ENCODE measurements at regions not wholly inside any gene's neighbourhood (a gene's known extent, or its start where the extent isn't known, plus 50 kb on each side); places are given as distances from the start of the nearest gene placed in this dataset.
A peak's percentile ranks its signal among the peaks of the same experiment; 100 is the strongest.
"Not testable (repeated sequence)": the region's sequence is repeated elsewhere in the genome, so short reads cannot be mapped to it uniquely, and the experiment has no call there.

- TF ChIP-seq CTCF (IDR thresholded peaks at IDR 0.05) (no peak), POLR2A (IDR thresholded peaks at IDR 0.05) (no peak)
- WGBS (ENCODE audit: insufficient coverage, low coverage, low lambda C conversion rate, missing lambda C conversion rate): 51% methylated on average over 4 of the region's 4 CpGs
- Histone ChIP-seq H3K4me1 (no peaks in the 10 kb centered on the region), H3K4me3 (no peak overlapping the region), H3K27ac (no peak overlapping the region), H3K27me3 (no peaks in the 10 kb centered on the region), H3K9me3 (no peaks in the 10 kb centered on the region), H3K36me3 (no peaks in the 10 kb centered on the region)
- intact Hi-C loops (cut with DNase I): no loop called here
- DNase-seq: no peak
- no peak for ATAC-seq
Measured at GRCh38 chr1:204782118-204782700, 88.5 kb upstream of the NFASC start.

GRCh38 chr1:204785023-204785422 is 85.6 kb upstream of the NFASC start:
- intact Hi-C loops (cut with DNase I); H3K27me3 ChIP-seq; DNase-seq; ATAC-seq; H3K4me3 ChIP-seq; H3K27ac ChIP-seq; H3K9me3 ChIP-seq; H3K36me3 ChIP-seq; H3K4me1 ChIP-seq: not testable (repeated sequence)
- WGBS (ENCODE audit: insufficient coverage, low coverage, low lambda C conversion rate, missing lambda C conversion rate): 62% methylated on average over 4 of the region's 4 CpGs

GRCh38 chr1:204788470-204788869 is 82.2 kb upstream of the NFASC start:
- no peaks in the 10 kb centered on the region for H3K36me3 ChIP-seq
- intact Hi-C loops (cut with DNase I): no loop called here
- DNase-seq (no peak), ATAC-seq (no peak)
- H3K27ac ChIP-seq: no peak overlapping the region
- H3K9me3 ChIP-seq: no peaks in the 10 kb centered on the region
- H3K4me3 ChIP-seq: no peak overlapping the region
- no peaks in the 10 kb centered on the region for H3K27me3 ChIP-seq
- H3K4me1 ChIP-seq: no peaks in the 10 kb centered on the region
- no peak for TF ChIP-seq POLR2A (IDR thresholded peaks at IDR 0.05)
- TF ChIP-seq CTCF (IDR thresholded peaks at IDR 0.05): no peak

DNA sequence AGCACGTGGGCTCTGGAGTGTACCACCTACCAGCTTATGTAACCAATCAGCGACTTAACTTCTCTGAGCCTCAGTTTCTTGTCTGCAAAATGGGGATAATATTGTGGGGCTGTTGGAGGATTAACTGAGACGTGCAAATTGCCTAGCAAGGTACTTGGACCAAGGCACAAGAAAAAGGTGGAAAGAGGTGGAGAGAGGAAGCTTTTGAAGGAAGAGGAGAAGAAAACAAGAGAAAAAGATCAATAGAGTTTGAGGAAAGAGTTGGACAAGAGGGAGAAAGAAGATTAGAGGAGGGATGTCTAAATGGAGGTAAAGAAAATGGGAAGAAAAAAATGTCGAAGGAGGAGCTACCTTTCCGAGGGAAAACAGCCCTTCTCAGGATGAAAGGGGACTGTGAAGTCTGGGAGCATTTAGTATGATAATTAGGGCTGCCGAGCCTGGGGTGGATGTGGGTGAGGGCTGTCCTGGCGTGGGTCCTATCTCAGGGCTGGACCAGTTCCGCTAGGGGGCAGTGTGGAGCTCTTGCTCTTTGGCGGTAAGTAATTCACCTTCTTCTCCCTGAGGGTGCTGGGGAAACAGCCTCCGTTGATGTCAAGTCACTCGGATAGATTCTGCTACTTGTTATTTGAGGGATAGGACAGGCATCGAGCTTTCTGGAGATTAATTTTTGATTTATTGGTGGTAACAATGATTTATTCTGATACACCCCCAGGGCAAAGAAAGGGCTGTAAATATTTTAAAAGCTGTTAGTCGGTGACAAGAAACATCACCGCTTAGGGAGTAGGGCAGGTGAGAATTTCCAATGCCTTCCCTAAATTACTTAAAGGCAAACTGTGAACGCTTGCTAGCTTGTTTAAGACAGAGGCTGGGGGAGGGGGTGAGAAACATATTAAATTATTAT is 79.0 kb upstream of the NFASC start:
- Histone ChIP-seq H3K4me1 (no peaks in the 10 kb centered on the region), H3K9me3 (no peaks in the 10 kb centered on the region), H3K27me3 (no peaks in the 10 kb centered on the region), H3K27ac (no peak overlapping the region), H3K36me3 (no peaks in the 10 kb centered on the region), H3K4me3 (no peak overlapping the region)
- ATAC-seq (peak; percentile 82 to 90 (median 88)), DNase-seq (peak; percentile 70 to 75 (median 72))
- 24% methylated on average over 15 of the region's 15 CpGs for WGBS (ENCODE audit: insufficient coverage, low coverage, low lambda C conversion rate, missing lambda C conversion rate)
- TF ChIP-seq POLR2A (IDR thresholded peaks at IDR 0.05): no peak
- peak; percentile 50 to 93 (median 92) for TF ChIP-seq CTCF (IDR thresholded peaks at IDR 0.05)
- intact Hi-C loops (cut with DNase I): no loop called here

- 67% methylated on average over 6 of the region's 6 CpGs for WGBS (ENCODE audit: insufficient coverage, low coverage, low lambda C conversion rate, missing lambda C conversion rate)
- no peaks in the 10 kb centered on the region for H3K27me3 ChIP-seq
- TF ChIP-seq CTCF (IDR thresholded peaks at IDR 0.05) (no peak), POLR2A (IDR thresholded peaks at IDR 0.05) (no peak)
- H3K27ac ChIP-seq: no peak overlapping the region
- H3K36me3 ChIP-seq: no peaks in the 10 kb centered on the region
- no peaks in the 10 kb centered on the region for H3K4me1 ChIP-seq
- ATAC-seq (no peak), DNase-seq (no peak)
- H3K4me3 ChIP-seq: no peak overlapping the region
- intact Hi-C loops (cut with DNase I): no loop called here
- H3K9me3 ChIP-seq: no peaks in the 10 kb centered on the region
Measured at GRCh38 chr1:204792354-204792692, 78.3 kb upstream of the NFASC start.
